ENCODE measurements at regions not wholly inside any gene's neighbourhood (a gene's known extent, or its start where the extent isn't known, plus 50 kb on each side); places are given as distances from the start of the nearest gene placed in this dataset.

GRCh38 chr6:148211777-148212324 is 130.8 kb upstream of the SASH1 start:
- no peak for DNase-seq (ENCODE audit: low spot score)

DNA sequence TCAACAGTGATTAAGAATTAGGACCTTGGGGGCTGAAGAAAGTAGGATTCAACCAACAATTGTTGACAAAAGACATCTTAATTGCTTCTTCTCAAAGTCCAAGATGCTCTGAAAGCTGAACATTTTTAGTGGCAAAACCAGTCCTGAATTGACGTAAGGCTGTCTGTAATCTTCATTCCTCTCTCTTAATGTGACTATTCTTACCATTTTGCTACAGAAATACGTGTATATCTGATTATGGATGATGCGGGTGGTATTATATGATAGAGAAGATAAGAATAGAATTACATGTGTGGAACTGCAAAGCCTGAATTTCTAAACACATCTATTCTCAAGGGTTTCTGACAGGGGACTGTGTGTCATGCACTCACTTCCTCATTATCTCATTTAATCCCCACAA is 130.3 kb upstream of the SASH1 start:
- DNase-seq (ENCODE audit: low spot score) = no peak

DNA sequence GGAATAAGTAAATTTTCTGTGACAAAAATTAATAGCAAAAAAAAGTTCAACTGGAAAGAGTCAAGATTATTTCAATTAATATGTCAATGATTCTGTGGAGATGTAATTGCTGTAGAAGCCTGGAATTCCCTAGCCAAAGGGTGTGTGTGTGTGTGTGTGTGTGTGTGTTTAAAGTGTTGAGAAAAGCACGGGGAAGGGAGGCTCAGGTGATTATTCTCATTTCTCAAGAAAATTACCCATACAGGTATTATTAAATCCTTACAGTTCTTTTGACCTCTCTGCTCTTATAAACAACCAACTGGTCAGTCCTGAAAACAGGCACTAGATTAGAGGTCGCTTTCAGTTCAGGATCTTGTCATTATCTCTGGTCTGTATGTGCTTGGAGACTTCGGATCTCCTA is 129.3 kb upstream of the SASH1 start:
- no peak for DNase-seq (ENCODE audit: low spot score)

DNA sequence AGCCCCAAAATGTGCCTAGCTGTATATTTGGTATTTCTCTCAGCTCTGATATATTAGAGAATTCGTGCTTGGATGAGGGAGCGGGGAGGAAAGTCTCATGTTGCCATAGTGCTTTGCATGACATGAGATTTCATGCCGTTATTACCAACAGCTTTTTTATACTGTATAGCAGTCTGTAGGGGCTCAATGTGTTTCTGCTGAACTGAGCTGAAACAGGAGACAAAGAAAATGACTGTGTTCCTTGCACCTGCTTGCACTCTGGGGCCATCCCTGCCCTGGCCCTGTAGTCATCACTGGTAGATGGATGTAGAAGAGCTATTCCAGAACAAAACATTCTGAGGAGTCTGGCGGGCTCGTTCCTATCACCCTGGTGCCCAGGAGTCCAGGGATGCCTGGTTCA is 128.0 kb upstream of the SASH1 start:
- no peak for DNase-seq (ENCODE audit: low spot score)

DNA sequence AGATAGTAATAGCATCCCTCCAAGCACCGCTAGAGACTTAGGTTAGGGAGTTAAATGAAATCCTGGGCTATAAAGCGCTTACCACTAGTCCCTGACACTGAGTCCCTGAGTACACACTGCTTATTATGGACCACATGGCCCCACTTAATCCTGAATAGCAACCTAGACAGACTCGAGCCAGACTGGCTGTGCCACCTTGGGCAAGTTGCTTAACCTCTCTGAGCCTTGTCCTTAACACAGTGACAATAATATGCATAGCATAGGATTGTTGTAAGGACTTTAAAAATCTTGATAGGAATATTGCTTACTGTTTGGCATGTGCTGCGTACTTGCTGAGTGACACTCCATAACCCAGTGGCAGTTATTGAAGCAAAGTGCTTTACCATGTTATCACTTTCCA is 125.6 kb upstream of the SASH1 start:
- no peak for DNase-seq (ENCODE audit: low spot score)

GRCh38 chr6:148217921-148218320 is 124.7 kb upstream of the SASH1 start:
- peak; percentile 36 for DNase-seq (ENCODE audit: low spot score)

DNA sequence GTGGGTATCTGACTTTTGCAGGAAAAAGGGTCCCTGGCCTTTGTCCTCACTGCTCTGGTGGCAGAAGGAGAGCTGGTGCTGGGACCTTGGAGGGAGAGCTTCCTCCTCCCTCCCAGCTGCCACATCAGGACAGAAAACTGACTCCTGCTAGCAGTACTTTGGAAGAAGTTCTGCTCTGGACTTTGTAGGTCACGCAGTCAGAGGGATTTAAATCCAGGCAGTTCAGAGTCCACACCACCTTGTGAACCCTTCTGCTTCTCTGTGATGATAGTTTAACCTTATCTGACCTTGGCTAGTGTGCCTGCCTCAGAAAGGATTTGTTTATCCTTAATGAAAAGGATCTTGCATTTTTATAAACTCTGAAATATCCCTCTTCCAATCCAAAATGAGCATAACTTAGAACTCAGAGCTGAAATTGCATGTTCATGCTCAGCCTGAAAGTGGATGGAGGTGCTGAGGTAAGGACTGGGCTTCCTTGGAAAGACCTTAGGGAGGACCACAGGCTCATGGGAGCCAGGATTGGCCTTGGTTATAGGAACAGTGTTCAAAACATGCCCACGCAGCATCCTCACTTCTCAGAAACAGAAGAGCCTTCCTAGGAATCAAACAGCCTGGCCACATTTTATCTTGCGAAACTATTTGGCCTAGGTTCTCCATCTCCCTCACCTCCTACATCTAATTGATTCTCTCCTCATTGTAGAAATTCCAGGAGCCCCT is 123.9 kb upstream of the SASH1 start:
- DNase-seq (ENCODE audit: low spot score) = no peak

DNA sequence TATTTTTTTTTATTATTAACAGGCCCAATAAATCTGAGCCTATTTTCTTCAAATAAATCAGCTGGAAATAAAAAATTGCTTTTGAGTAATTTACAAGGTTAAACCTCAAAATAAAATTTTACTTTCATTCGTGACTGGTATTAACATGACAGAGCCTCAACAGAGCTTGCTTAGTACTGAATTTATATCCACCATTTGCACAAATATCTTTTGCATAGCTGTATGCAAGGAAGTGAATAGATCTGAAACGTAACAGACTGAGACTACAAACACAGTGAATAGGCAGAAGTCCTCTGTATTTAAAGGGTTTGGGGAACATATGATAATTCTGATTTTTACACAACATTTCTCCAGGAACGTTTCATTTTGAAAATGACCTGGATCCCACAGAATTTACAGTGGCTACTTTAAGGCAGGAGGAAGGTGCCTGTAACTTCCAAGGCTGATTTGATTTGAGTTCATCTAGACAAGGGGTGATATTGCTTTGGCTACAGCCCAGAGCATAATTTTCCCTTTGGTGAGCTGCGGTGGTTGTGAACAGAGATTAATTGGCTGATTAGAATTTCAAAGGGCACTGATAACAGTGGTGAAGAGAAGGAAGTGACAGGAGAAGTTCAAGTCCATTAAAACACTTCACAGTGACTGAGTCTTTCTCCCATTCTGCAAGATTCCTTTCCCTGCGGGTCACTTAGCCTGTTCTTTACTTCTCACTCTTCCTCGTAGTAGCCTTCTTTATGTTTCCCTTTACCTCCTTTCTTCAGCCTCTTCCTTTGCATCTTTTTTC is 121.2 kb upstream of the SASH1 start:
- peak; percentile 13 for DNase-seq (ENCODE audit: low spot score)

DNA sequence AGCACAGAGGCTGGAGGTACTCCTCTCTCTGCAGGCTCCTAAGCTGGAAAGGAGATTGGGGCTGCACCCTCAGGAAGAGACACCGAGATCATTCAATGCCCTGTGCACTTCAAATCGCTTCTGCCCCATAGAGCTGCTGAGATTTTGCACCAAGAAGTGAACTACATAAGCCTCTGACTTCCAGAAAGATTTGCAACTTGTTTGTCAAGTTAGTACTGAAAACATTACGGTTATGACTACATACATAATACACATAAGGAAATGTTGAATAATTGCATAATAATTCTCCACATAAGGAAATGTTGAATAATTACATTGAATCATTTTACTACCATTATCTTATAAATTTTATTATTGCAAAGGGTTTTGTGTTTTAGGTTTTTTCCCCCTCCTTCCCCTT is 120.3 kb upstream of the SASH1 start:
- DNase-seq (ENCODE audit: low spot score) = peak; percentile 30

- DNase-seq (ENCODE audit: low spot score) = peak; percentile 21
Observed at GRCh38 chr6:148222846-148223245, 119.8 kb upstream of the SASH1 start.

DNA sequence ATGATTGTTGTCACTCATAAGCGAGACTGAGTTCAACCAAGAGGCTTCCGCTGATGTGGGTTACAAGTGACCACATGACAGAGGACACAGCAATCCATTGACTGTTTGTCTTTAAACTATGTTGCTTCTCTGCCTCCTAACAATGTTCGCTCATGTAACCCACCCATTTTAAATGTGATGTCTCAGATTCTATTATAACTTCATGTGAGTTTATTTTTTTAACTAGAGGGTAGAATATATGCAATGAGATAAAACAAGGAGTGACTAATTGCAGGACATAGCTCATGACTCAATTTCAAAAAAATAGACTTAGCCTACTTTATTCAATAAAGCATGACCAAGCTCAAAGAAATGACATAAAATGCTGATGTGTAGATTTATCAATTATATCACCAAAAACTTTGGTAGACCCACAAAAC is 119.2 kb upstream of the SASH1 start:
- peak; percentile 69 for DNase-seq (ENCODE audit: low spot score)

GRCh38 chr6:148225871-148226270 is 116.8 kb upstream of the SASH1 start:
- DNase-seq (ENCODE audit: low spot score) = peak; percentile 88

GRCh38 chr6:148226284-148226683 is 116.4 kb upstream of the SASH1 start:
- no peak for DNase-seq (ENCODE audit: low spot score)

GRCh38 chr6:148231572-148231971 is 111.1 kb upstream of the SASH1 start:
- DNase-seq (ENCODE audit: low spot score) = no peak

GRCh38 chr6:148235446-148235845 is 107.2 kb upstream of the SASH1 start:
- no peak for DNase-seq (ENCODE audit: low spot score)

- no peak for DNase-seq (ENCODE audit: low spot score)
Observed at GRCh38 chr6:148238713-148239112, 103.9 kb upstream of the SASH1 start.

- no peak for DNase-seq (ENCODE audit: low spot score)
Observed at GRCh38 chr6:148239215-148239614, 103.4 kb upstream of the SASH1 start.

GRCh38 chr6:148239801-148240460 is 102.7 kb upstream of the SASH1 start:
- no peak for DNase-seq (ENCODE audit: low spot score)

DNA sequence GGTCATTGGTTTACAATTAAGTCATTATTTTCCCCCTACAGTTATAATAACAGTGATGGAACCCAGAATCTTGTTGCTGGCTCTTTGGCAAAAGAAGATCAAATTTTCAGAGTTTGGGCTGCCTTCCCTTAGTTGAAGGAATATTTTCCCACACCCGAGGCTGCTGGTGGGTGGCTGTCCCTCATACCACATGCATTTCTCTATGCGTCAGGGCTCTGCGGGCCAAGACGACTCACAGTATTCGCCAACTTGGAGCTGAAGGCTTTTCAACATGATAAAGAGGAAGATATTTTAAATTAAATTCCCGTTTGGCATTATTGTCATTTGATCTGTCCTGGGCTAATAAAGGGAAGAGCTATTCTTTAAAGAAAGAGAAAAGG is 102.2 kb upstream of the SASH1 start:
- DNase-seq (ENCODE audit: low spot score) = no peak

- DNase-seq (ENCODE audit: low spot score) = no peak
Observed at GRCh38 chr6:148240861-148241477, 101.7 kb upstream of the SASH1 start.

DNA sequence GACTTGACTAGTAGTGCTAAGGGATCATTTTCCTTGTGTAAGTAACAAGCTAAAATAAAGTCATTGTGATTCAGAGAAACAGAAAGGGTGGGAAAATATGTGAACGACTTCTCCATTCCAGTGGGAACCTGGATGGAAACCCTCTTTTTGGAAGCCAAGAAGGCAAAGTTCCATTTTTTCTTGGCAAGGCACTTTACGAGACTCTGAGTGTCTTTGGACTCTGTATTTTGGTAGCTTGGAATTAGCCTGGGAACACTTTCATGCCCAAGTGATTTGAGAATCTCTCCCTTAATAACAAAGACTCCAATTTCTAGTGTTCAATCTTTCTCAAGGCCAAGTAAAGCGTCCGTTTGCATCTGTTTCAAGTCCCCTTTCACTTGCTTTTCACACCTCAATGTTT is 100.5 kb upstream of the SASH1 start:
- no peak for DNase-seq (ENCODE audit: low spot score)

DNA sequence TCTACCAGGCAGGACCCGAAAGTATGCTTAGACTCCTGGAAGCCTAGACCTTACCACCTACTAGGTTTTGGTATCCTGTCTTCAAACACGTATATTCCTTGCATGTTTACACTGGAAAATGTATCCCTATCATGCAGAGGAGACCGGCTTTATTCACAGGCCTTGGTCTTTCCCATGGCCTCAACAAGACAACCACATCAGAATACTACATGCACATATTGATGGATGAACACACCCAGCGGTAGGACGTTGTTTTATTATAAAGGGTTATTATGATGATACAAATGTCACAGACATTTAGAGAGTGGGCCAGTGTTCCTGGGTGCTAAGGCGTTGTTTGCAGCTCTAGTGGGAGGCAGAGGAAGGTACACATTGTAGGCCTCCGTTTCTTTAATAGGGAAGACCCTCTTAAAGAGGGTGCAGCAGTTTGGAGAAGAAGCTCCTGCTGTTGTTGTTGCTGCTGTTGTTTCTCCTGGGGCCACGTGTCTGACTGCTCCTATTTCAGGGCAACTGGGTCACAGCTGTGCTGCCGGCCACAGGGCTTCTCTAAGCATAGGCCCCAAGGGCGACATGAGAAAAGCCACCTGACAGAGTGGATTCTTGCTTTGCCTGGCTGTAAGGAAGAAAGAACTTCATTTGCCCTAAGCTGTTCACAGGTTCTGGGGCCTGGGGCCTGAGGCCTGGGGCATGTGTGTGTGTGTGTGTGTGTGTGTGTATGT is 98.3 kb upstream of the SASH1 start:
- DNase-seq (ENCODE audit: low spot score) = no peak
